Suprapubic skin (tissue), 3 donors: ENCODE measurements at regions not wholly inside any gene's neighbourhood (a gene's known extent, or its start where the extent isn't known, plus 50 kb on each side); places are given as distances from the start of the nearest gene placed in this dataset.
"Not testable (repeated sequence)": the region's sequence is repeated elsewhere in the genome, so short reads cannot be mapped to it uniquely, and the experiment has no call there.

Experiments used
- CTCF ChIP-seq, 2 donors: fragments of 200-600 bp in 1 of 2; fragments of 450-650 bp in 1 of 2; sonication (generic) in 1 of 2; IDR thresholded peaks; one replicate each; pipeline ENCODE4 v1.5.1; 2016 to 2019; ENCODE audit warnings: antibody characterized with exemption in 2 of 2, mild to moderate bottlenecking in 1 of 2, moderate library complexity in 1 of 2
- POLR2A ChIP-seq, 2 donors: fragments of 450-650 bp; IDR thresholded peaks; one replicate each; pipeline ENCODE4 v1.6.1; 2017; ENCODE audit warnings: antibody characterized with exemption in 2 of 2, mild to moderate bottlenecking in 2 of 2, moderate library complexity in 2 of 2

GRCh38 chr1:148253808-148254207 lies 101.7 kb upstream of the NBPF11 start:
- not testable (repeated sequence) for TF ChIP-seq POLR2A, CTCF (IDR thresholded peaks at IDR 0.05)
